Panc1 (cell line): ENCODE measurements at regions not wholly inside any gene's neighbourhood (a gene's known extent, or its start where the extent isn't known, plus 50 kb on each side); places are given as distances from the start of the nearest gene placed in this dataset.

Experiments used
- ATAC-seq: fragments of 200-7000 bp; cut with Tn5 transposase; 2 replicates; pipeline ENCODE4 v1.9.1; 2020; ENCODE audit warnings: mild to moderate bottlenecking, moderate library complexity
- BruUV-seq: library from RNA; stranded (reverse); fragments of 400-500 nt; replicated peaks from 2 replicates; lab custom pipeline; 2021; lab: Mats Ljungman, UMichigan
- CTCF ChIA-PET: fragments of 300-600 bp; sonication (Branson Sonifier 250); formaldehyde crosslinking; loops from one replicate; lab custom pipeline; 2022; ENCODE audit warnings: antibody characterized with exemption; lab: Charles Lee
- POLR2A ChIA-PET: fragments of 300-600 bp; sonication (Branson Sonifier 250); formaldehyde crosslinking; loops from one replicate; lab custom pipeline; 2022; ENCODE audit warnings: antibody characterized with exemption; lab: Charles Lee
- DNase-seq: peaks from one replicate; pipeline ENCODE4 v3.0.0-alpha.2; 2010; ENCODE audit warnings: low read depth, low spot score
- H3K27ac ChIP-seq: 2 replicates; pipeline ENCODE4 v1.5.1; 2011; ENCODE audit warnings: mild to moderate bottlenecking, low read length, inconsistent platforms
- H3K27me3 ChIP-seq: fragments of 200-500 bp; sonication (Bioruptor generic); 2 replicates; pipeline ENCODE4 v1.6.0; 2014; ENCODE audit warnings: low read length, inconsistent platforms; ENCODE audit not compliant: control insufficient read depth, insufficient read depth
- H3K36me3 ChIP-seq: fragments of 200-500 bp; sonication (Bioruptor generic); 2 replicates; pipeline ENCODE4 v1.5.1; 2014; ENCODE audit warnings: inconsistent platforms, mild to moderate bottlenecking, low read length, moderate library complexity; ENCODE audit not compliant: control insufficient read depth, insufficient read depth
- H3K4me1 ChIP-seq: 2 replicates; pipeline ENCODE4 v1.5.1; 2011; ENCODE audit warnings: inconsistent platforms, mild to moderate bottlenecking, low read length, moderate library complexity; ENCODE audit not compliant: control insufficient read depth, insufficient read depth
- H3K4me3 ChIP-seq, 2 experiments: 2 replicates each; pipeline ENCODE4 v1.5.1; 2011 to 2012; ENCODE audit warnings: low read depth in 2 of 2, low read length in 2 of 2, mild to moderate bottlenecking in 2 of 2, inconsistent platforms in 1 of 2, moderate library complexity in 1 of 2
- H3K9me3 ChIP-seq: fragments of 200-500 bp; sonication (Bioruptor generic); 2 replicates; pipeline ENCODE4 v1.5.1; 2014; ENCODE audit warnings: low read depth, mild to moderate bottlenecking, inconsistent platforms, low read length, moderate library complexity; ENCODE audit not compliant: control insufficient read depth, insufficient read depth
- POLR2AphosphoS5 ChIP-seq: IDR thresholded peaks from 2 replicates; pipeline ENCODE4 v1.6.1; 2012; ENCODE audit warnings: mild to moderate bottlenecking, low read depth, low read length, moderate library complexity
- SIN3A ChIP-seq: IDR thresholded peaks from 2 replicates; pipeline ENCODE4 v1.6.1; 2012; ENCODE audit warnings: low read depth, mild to moderate bottlenecking, low read length, moderate library complexity, borderline replicate concordance; ENCODE audit not compliant: insufficient read depth
- TCF7L2 ChIP-seq: IDR thresholded peaks from 2 replicates; pipeline ENCODE4 v1.6.1; 2011; ENCODE audit warnings: mild to moderate bottlenecking, low read depth, low read length, inconsistent platforms
- in situ Hi-C: cut with HindIII; loops from 2 replicates; pipeline ENCODE4 v1.10.0; 2016; ENCODE audit warnings: low sequenced_read_pairs, low pct_unique_long_range_greater_than_20kb
- intact Hi-C: fragments of 100-400 bp; cut with micrococcal nuclease; formaldehyde crosslinking; loops from one replicate; pipeline ENCODE4 v1.10.0; 2022; ENCODE audit not compliant: unreplicated experiment
- TF ChIP-seq, protein P1 (sequence below), 2 experiments: IDR thresholded peaks; 2 replicates each; pipeline ENCODE4 v1.6.1; 2011 to 2012; ENCODE audit warnings: low read depth in 2 of 2, control low read depth in 1 of 2, low read length in 1 of 2, mild to moderate bottlenecking in 1 of 2, moderate library complexity in 1 of 2; ENCODE audit not compliant: insufficient read depth in 1 of 2
- TF ChIP-seq, protein P2 (sequence below): fragments of 450-650 bp; IDR thresholded peaks from 2 replicates; pipeline ENCODE4 v1.5.1; 2017; ENCODE audit warnings: mild to moderate bottlenecking

DNA sequence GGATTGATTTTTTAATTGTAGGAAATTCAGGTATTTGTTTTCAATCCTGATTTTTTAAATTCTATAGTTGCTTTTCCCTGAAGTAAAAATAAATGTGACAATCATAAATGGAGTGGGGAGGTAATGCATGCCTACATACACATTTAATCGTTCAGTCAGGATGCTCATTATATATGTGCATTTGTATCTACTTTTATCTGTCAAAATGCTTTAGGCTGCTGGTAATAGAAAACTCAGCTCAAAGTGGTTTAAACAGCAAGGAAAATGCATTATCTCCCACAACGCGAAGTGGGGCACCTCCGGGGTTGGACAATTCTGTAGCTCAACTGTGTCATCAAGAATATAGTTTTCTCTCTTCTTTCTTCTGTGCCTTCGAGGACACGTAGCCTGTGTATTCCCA is 116.4 kb upstream of the SASH1 start:
- Histone ChIP-seq H3K9me3 (no peaks in the 10 kb centered on the region), H3K27me3 (no peaks in the 10 kb centered on the region), H3K4me3 (no peak overlapping the region), H3K36me3 (no peaks in the 10 kb centered on the region), H3K4me1 (no peaks in the 10 kb centered on the region), H3K27ac (no peak overlapping the region)
- in situ Hi-C loops (no loop called here), intact Hi-C loops (no loop called here)
- no peak for DNase-seq
- no peak for ATAC-seq
- no TSS peak for BruUV-seq
- TF ChIP-seq, protein P1, sequence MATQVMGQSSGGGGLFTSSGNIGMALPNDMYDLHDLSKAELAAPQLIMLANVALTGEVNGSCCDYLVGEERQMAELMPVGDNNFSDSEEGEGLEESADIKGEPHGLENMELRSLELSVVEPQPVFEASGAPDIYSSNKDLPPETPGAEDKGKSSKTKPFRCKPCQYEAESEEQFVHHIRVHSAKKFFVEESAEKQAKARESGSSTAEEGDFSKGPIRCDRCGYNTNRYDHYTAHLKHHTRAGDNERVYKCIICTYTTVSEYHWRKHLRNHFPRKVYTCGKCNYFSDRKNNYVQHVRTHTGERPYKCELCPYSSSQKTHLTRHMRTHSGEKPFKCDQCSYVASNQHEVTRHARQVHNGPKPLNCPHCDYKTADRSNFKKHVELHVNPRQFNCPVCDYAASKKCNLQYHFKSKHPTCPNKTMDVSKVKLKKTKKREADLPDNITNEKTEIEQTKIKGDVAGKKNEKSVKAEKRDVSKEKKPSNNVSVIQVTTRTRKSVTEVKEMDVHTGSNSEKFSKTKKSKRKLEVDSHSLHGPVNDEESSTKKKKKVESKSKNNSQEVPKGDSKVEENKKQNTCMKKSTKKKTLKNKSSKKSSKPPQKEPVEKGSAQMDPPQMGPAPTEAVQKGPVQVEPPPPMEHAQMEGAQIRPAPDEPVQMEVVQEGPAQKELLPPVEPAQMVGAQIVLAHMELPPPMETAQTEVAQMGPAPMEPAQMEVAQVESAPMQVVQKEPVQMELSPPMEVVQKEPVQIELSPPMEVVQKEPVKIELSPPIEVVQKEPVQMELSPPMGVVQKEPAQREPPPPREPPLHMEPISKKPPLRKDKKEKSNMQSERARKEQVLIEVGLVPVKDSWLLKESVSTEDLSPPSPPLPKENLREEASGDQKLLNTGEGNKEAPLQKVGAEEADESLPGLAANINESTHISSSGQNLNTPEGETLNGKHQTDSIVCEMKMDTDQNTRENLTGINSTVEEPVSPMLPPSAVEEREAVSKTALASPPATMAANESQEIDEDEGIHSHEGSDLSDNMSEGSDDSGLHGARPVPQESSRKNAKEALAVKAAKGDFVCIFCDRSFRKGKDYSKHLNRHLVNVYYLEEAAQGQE (IDR thresholded peaks at IDR 0.05; ENCODE audit: insufficient read depth in 1 of 2, low read depth in 2 of 2, low read length in 1 of 2), result no peak
- TF ChIP-seq SIN3A (no peak), POLR2AphosphoS5 (no peak), TCF7L2 (no peak)
- TF ChIP-seq, protein P2, sequence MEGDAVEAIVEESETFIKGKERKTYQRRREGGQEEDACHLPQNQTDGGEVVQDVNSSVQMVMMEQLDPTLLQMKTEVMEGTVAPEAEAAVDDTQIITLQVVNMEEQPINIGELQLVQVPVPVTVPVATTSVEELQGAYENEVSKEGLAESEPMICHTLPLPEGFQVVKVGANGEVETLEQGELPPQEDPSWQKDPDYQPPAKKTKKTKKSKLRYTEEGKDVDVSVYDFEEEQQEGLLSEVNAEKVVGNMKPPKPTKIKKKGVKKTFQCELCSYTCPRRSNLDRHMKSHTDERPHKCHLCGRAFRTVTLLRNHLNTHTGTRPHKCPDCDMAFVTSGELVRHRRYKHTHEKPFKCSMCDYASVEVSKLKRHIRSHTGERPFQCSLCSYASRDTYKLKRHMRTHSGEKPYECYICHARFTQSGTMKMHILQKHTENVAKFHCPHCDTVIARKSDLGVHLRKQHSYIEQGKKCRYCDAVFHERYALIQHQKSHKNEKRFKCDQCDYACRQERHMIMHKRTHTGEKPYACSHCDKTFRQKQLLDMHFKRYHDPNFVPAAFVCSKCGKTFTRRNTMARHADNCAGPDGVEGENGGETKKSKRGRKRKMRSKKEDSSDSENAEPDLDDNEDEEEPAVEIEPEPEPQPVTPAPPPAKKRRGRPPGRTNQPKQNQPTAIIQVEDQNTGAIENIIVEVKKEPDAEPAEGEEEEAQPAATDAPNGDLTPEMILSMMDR, result no peak
- CTCF ChIA-PET, result no interaction called here
- POLR2A ChIA-PET, result no interaction called here

DNA sequence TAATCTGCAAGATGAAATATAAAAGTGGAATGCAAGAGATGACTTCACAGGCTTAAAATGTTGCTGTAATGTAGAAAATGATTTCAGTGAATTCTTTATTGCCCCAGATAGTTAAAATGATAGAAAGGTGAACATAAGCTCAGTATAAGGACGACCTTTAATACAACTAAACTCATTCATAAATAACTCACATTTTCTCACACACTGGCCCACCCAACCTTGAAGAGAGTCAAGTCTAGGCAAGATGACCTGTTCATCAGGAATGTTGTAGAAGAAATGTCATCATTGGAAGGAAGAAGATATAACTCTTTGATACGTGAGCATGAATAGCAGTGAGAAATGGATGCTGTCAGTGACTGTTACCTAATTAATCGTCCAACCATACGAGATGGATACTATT is 111.1 kb upstream of the SASH1 start:
- ChIA-PET CTCF (no interaction called here), POLR2A (no interaction called here)
- H3K36me3 ChIP-seq, result no peaks in the 10 kb centered on the region
- no peak for DNase-seq
- intact Hi-C loops, result no loop called here
- TF ChIP-seq, protein P1 (IDR thresholded peaks at IDR 0.05; ENCODE audit: insufficient read depth in 1 of 2, low read depth in 2 of 2, low read length in 1 of 2), result no peak
- no TSS peak for BruUV-seq
- H3K4me1 ChIP-seq, result no peaks in the 10 kb centered on the region
- no peaks in the 10 kb centered on the region for H3K27me3 ChIP-seq
- no peak overlapping the region for H3K4me3 ChIP-seq
- in situ Hi-C loops, result no loop called here
- no peak overlapping the region for H3K27ac ChIP-seq
- H3K9me3 ChIP-seq, result no peaks in the 10 kb centered on the region
- no peak for ATAC-seq
